Vagina (tissue), 2 donors: ENCODE measurements at regions not wholly inside any gene's neighbourhood (a gene's known extent, or its start where the extent isn't known, plus 50 kb on each side); places are given as distances from the start of the nearest gene placed in this dataset.

Experiments
- DNase-seq, 2 donors: peaks; one replicate each; pipeline ENCODE4 v3.0.0-alpha.2; 2017; ENCODE audit errors: extremely low spot score in 2 of 2
- H3K27ac ChIP-seq: fragments of 200-600 bp; sonication (generic); one replicate; pipeline ENCODE4 v1.5.1; 2019
- H3K27me3 ChIP-seq: fragments of 200-600 bp; sonication (generic); one replicate; pipeline ENCODE4 v1.5.1; 2019
- H3K36me3 ChIP-seq, 2 donors: fragments of 200-600 bp; sonication (generic); one replicate each; pipeline ENCODE4 v1.5.1; 2017 to 2019
- H3K4me1 ChIP-seq: fragments of 200-600 bp; sonication (generic); one replicate; pipeline ENCODE4 v1.5.1; 2019
- H3K4me3 ChIP-seq, 2 donors: fragments of 200-600 bp; sonication (generic); 1 replicate in 1 of 2; 2 replicates in 1 of 2; pipeline ENCODE4 v1.5.1; 2016 to 2019
- H3K9me3 ChIP-seq: fragments of 200-600 bp; sonication (generic); one replicate; pipeline ENCODE4 v1.5.1; 2019
- POLR2A ChIP-seq, 2 donors: fragments of 450-650 bp; IDR thresholded peaks; one replicate each; pipeline ENCODE4 v1.6.1; 2017; ENCODE audit warnings: antibody characterized with exemption in 2 of 2, mild to moderate bottlenecking in 2 of 2, moderate library complexity in 2 of 2
- POLR2AphosphoS5 ChIP-seq, 2 donors: sonication (generic); formaldehyde crosslinking; IDR thresholded peaks; one replicate each; pipeline ENCODE4 v1.9.0; 2017; ENCODE audit warnings: antibody characterized with exemption in 2 of 2, mild to moderate bottlenecking in 2 of 2, low read depth in 1 of 2; ENCODE audit not compliant: insufficient read depth in 1 of 2
- intact Hi-C: fragments of 100-400 bp; cut with DNase I; formaldehyde crosslinking; loops from one replicate; pipeline ENCODE4 v1.15.1; 2023
- TF ChIP-seq, protein P1 (sequence below), 3 experiments: fragments of 450-650 bp in 2 of 3; fragments of 200-600 bp in 1 of 3; sonication (generic) in 1 of 3; IDR thresholded peaks; one replicate each; pipeline ENCODE4 v1.5.1; 2017 to 2019; ENCODE audit warnings: antibody characterized with exemption in 3 of 3, mild to moderate bottlenecking in 2 of 3, moderate library complexity in 2 of 3

DNA sequence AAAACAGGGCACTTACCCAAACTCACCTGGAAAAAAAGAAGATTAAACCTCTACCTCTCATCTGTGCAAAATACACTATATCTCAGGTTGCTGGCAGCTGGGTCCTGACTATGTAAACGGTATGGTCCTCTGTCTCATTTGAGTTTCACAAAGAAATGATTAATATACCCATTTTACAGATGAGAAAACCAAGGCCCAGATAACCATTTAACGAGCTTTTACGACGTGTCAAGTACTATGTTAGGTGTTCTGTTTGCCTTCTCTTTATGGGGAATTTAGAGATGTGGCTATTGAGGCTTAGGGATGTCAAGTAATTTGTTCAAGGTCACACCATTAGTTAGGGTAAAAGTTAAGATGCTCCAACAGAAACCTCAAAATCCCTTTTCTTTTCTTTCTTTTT, 140.4 kb upstream of the USP24 start:
- Histone ChIP-seq H3K4me1 (peaks cover 16% of the 10 kb centered on the region), H3K9me3 (no peaks in the 10 kb centered on the region), H3K27ac (no peak overlapping the region), H3K27me3 (no peaks in the 10 kb centered on the region), H3K4me3 (no peak overlapping the region), H3K36me3 (no peaks in the 10 kb centered on the region)
- intact Hi-C loops = no loop called here
- TF ChIP-seq, protein P1, sequence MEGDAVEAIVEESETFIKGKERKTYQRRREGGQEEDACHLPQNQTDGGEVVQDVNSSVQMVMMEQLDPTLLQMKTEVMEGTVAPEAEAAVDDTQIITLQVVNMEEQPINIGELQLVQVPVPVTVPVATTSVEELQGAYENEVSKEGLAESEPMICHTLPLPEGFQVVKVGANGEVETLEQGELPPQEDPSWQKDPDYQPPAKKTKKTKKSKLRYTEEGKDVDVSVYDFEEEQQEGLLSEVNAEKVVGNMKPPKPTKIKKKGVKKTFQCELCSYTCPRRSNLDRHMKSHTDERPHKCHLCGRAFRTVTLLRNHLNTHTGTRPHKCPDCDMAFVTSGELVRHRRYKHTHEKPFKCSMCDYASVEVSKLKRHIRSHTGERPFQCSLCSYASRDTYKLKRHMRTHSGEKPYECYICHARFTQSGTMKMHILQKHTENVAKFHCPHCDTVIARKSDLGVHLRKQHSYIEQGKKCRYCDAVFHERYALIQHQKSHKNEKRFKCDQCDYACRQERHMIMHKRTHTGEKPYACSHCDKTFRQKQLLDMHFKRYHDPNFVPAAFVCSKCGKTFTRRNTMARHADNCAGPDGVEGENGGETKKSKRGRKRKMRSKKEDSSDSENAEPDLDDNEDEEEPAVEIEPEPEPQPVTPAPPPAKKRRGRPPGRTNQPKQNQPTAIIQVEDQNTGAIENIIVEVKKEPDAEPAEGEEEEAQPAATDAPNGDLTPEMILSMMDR (IDR thresholded peaks at IDR 0.05) = no peak
- DNase-seq = no peak

- Histone ChIP-seq H3K9me3 (no peaks in the 10 kb centered on the region), H3K27ac (peak overlapping the region; percentile 61), H3K27me3 (no peaks in the 10 kb centered on the region), H3K36me3 (no peaks in the 10 kb centered on the region), H3K4me3 (no peak overlapping the region), H3K4me1 (peaks cover 10% of the 10 kb centered on the region)
- DNase-seq = peak in 1 of 2 donors; percentile 70
- intact Hi-C loops = no loop called here
- TF ChIP-seq POLR2A (IDR thresholded peaks at IDR 0.05) (no peak), POLR2AphosphoS5 (IDR thresholded peaks at IDR 0.05; ENCODE audit: insufficient read depth in 1 of 2, low read depth in 1 of 2) (no peak)
- TF ChIP-seq, protein P1 (IDR thresholded peaks at IDR 0.05) = no peak
Observed at GRCh38 chr1:55353707-55354620, 138.8 kb upstream of the USP24 start.

- H3K27me3 ChIP-seq = no peaks in the 10 kb centered on the region
- no peaks in the 10 kb centered on the region for H3K9me3 ChIP-seq
- no peak for TF ChIP-seq POLR2AphosphoS5 (IDR thresholded peaks at IDR 0.05; ENCODE audit: insufficient read depth in 1 of 2, low read depth in 1 of 2)
- TF ChIP-seq POLR2A (IDR thresholded peaks at IDR 0.05) = no peak
- TF ChIP-seq, protein P1 (IDR thresholded peaks at IDR 0.05) = no peak
- no peak for DNase-seq
- H3K4me1 ChIP-seq = peaks cover 10% of the 10 kb centered on the region
- H3K4me3 ChIP-seq = no peak overlapping the region
- peak overlapping the region; percentile 61 for H3K27ac ChIP-seq
- no peaks in the 10 kb centered on the region for H3K36me3 ChIP-seq
- intact Hi-C loops = no loop called here
Observed at GRCh38 chr1:55352811-55353180, 137.6 kb upstream of the USP24 start.

DNA sequence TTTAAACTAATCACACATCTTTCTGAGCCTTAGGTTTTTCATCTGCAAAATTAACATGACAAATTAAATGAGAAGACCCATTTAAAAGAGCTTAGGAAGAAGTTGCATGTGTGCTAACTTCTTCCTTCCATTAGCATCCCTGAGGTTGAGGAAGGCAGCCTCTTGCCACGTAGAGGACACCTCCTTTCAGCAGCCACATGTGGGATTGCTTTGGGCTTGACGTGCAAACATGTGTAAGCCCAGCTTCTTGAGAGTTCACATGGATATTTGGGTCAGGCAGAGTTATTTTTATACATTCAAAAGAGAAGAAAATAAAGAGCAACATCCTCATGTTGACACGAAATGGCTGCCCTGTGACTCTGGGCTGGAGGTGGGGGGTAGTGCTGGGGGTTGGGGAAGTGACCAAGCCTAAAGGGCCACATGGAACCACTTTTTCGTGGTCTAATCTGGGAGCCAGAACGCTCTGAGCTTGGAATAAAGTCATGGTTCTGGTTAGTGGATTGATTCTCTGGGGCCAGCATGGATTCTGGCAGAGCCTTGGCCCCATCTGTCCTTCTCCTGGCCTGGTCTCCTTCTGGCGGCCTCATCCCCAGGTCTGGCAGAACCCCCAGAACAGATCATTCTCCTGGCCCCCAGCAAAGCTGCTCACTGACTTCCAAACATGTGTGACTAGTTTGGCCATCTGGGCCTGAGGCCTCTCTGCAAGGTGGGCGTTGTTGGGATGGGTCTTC, 137.1 kb upstream of the USP24 start:
- DNase-seq = no peak
- TF ChIP-seq, protein P1 (IDR thresholded peaks at IDR 0.05) = no peak
- TF ChIP-seq POLR2AphosphoS5 (IDR thresholded peaks at IDR 0.05; ENCODE audit: insufficient read depth in 1 of 2, low read depth in 1 of 2) (no peak), POLR2A (IDR thresholded peaks at IDR 0.05) (no peak)
- H3K36me3 ChIP-seq = no peaks in the 10 kb centered on the region
- no peaks in the 10 kb centered on the region for H3K27me3 ChIP-seq
- H3K9me3 ChIP-seq = no peaks in the 10 kb centered on the region
- intact Hi-C loops = no loop called here
- H3K27ac ChIP-seq = peak overlapping the region; percentile 61
- H3K4me1 ChIP-seq = peaks cover 10% of the 10 kb centered on the region
- H3K4me3 ChIP-seq = no peak overlapping the region

DNA sequence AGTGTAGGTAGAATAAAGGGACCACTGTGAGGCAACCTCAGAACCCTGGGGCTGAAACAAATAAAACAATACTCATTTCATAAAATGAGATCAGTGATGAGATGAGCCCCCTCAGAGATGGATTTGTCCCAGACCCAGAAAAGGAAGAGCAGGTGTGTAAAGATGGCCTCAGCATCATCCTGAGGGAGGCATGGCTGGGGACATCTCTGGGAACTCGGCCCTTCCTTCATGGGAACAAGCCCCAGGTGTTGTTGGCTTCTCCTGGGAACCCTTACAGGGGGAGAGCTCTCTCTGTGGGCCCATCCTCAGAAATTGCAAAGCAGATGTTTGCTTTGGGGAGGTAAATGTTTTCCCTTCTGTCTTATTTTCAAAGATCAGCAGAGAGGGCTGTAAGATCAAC, 133.2 kb upstream of the USP24 start:
- no peak for DNase-seq

More for the DNA sequence above, 133.2 kb upstream of the USP24 start:
- H3K27me3 ChIP-seq = no peaks in the 10 kb centered on the region
- TF ChIP-seq, protein P1 (IDR thresholded peaks at IDR 0.05) = no peak
- intact Hi-C loops = no loop called here
- H3K36me3 ChIP-seq = no peaks in the 10 kb centered on the region
- H3K9me3 ChIP-seq = no peaks in the 10 kb centered on the region
- H3K27ac ChIP-seq = no peak overlapping the region
- no peaks in the 10 kb centered on the region for H3K4me1 ChIP-seq
- no peak overlapping the region for H3K4me3 ChIP-seq
